DOHH2 (cell line): ENCODE measurements at regions not wholly inside any gene's neighbourhood (a gene's known extent, or its start where the extent isn't known, plus 50 kb on each side); places are given as distances from the start of the nearest gene placed in this dataset.

Experiments used
- H3F3A ChIP-seq: fragments of 200-600 bp; sonication (generic), shearing (Covaris generic); 2 replicates; pipeline ENCODE4 v1.6.0; 2016; ENCODE audit warnings: antibody characterized with exemption, mild to moderate bottlenecking; ENCODE audit not compliant: control insufficient read depth, insufficient read depth
- H3K27ac ChIP-seq: fragments of 200-600 bp; sonication (generic); 2 replicates; pipeline ENCODE4 v1.5.1; 2014; ENCODE audit warnings: low read depth, mild to moderate bottlenecking, low read length, moderate library complexity
- H3K27me3 ChIP-seq: fragments of 200-600 bp; sonication (generic); 2 replicates; pipeline ENCODE4 v1.6.1; 2014; ENCODE audit warnings: mild to moderate bottlenecking, low read length, mixed read lengths; ENCODE audit not compliant: control insufficient read depth
- H3K36me3 ChIP-seq: fragments of 200-600 bp; sonication (generic); 2 replicates; pipeline ENCODE4 v1.6.1; 2014; ENCODE audit warnings: mild to moderate bottlenecking, low read length, moderate library complexity, mixed read lengths; ENCODE audit not compliant: control insufficient read depth
- H3K4me1 ChIP-seq: fragments of 200-600 bp; sonication (generic); 2 replicates; pipeline ENCODE4 v1.6.1; 2014; ENCODE audit warnings: mild to moderate bottlenecking, low read length, mixed read lengths; ENCODE audit not compliant: control insufficient read depth
- H3K4me2 ChIP-seq: fragments of 200-600 bp; sonication (generic); 2 replicates; pipeline ENCODE4 v1.6.0; 2014; ENCODE audit warnings: mild to moderate bottlenecking, low read length, moderate library complexity
- H3K4me3 ChIP-seq: fragments of 200-600 bp; sonication (generic); 2 replicates; pipeline ENCODE4 v1.5.1; 2014; ENCODE audit warnings: mild to moderate bottlenecking, low read length, mixed read lengths
- H3K79me2 ChIP-seq: fragments of 200-600 bp; sonication (generic); 2 replicates; pipeline ENCODE4 v1.6.1; 2014; ENCODE audit warnings: mild to moderate bottlenecking, low read length, mixed read lengths; ENCODE audit not compliant: control insufficient read depth
- H3K9me2 ChIP-seq: fragments of 200-600 bp; sonication (generic); replicated peaks from 2 replicates; pipeline ENCODE4 v1.6.1; 2014; ENCODE audit warnings: mild to moderate bottlenecking, low read length, mixed read lengths; ENCODE audit not compliant: control insufficient read depth
- H3K9me3 ChIP-seq: fragments of 200-600 bp; sonication (generic); 2 replicates; pipeline ENCODE4 v1.6.1; 2014; ENCODE audit warnings: antibody characterized with exemption, low read length, mixed read lengths; ENCODE audit not compliant: control insufficient read depth, insufficient read depth
- H4K20me1 ChIP-seq: fragments of 200-600 bp; sonication (generic); 2 replicates; pipeline ENCODE4 v1.6.0; 2014; ENCODE audit warnings: low read depth, mild to moderate bottlenecking, antibody characterized with exemption, low read length, moderate library complexity; ENCODE audit not compliant: control insufficient read depth, insufficient read depth
- EZH2phosphoT487 ChIP-seq: fragments of 200-600 bp; sonication (generic); IDR thresholded peaks from 2 replicates; pipeline ENCODE4 v1.6.1; 2017; ENCODE audit warnings: borderline replicate concordance, mild to moderate bottlenecking, antibody characterized with exemption, low read length, moderate library complexity, mixed read lengths
- TF ChIP-seq, protein P1 (sequence below): fragments of 200-600 bp; sonication (generic); IDR thresholded peaks from one replicate; pipeline ENCODE4 v1.5.1; 2014; ENCODE audit warnings: antibody characterized with exemption, mild to moderate bottlenecking, low read depth, low read length; ENCODE audit not compliant: poor library complexity, severe bottlenecking

- Histone ChIP-seq H3K27me3 (no peaks in the 10 kb centered on the region; the same call in 1 of the 2 replicates), H3K4me2 (no peak overlapping the region), H3K36me3 (no peaks in the 10 kb centered on the region), H4K20me1 (no peaks in the 10 kb centered on the region; the same call in 1 of the 2 replicates), H3K4me3 (no peak overlapping the region), H3F3A (no peaks in the 10 kb centered on the region), H3K9me2 (no peaks in the 10 kb centered on the region), H3K4me1 (no peaks in the 10 kb centered on the region), H3K79me2 (no peaks in the 10 kb centered on the region), H3K27ac (no peak overlapping the region), H3K9me3 (no peaks in the 10 kb centered on the region)
- TF ChIP-seq, protein P1, sequence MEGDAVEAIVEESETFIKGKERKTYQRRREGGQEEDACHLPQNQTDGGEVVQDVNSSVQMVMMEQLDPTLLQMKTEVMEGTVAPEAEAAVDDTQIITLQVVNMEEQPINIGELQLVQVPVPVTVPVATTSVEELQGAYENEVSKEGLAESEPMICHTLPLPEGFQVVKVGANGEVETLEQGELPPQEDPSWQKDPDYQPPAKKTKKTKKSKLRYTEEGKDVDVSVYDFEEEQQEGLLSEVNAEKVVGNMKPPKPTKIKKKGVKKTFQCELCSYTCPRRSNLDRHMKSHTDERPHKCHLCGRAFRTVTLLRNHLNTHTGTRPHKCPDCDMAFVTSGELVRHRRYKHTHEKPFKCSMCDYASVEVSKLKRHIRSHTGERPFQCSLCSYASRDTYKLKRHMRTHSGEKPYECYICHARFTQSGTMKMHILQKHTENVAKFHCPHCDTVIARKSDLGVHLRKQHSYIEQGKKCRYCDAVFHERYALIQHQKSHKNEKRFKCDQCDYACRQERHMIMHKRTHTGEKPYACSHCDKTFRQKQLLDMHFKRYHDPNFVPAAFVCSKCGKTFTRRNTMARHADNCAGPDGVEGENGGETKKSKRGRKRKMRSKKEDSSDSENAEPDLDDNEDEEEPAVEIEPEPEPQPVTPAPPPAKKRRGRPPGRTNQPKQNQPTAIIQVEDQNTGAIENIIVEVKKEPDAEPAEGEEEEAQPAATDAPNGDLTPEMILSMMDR, result no peak
- no peak for TF ChIP-seq EZH2phosphoT487
Measured at GRCh38 chr15:62748196-62748595, 294.4 kb upstream of the TPM1 start.

GRCh38 chr15:62749036-62749815, 293.3 kb upstream of the TPM1 start:
- no peak overlapping the region for H3K27ac ChIP-seq
- TF ChIP-seq EZH2phosphoT487, result no peak
- TF ChIP-seq, protein P1, result no peak
- H3K9me3 ChIP-seq, result no peaks in the 10 kb centered on the region

GRCh38 chr15:62750471-62750870, 292.1 kb upstream of the TPM1 start:
- H4K20me1 ChIP-seq, result no peaks in the 10 kb centered on the region
- H3K4me1 ChIP-seq, result no peaks in the 10 kb centered on the region
- H3K36me3 ChIP-seq, result no peaks in the 10 kb centered on the region
- H3K27me3 ChIP-seq, result no peaks in the 10 kb centered on the region; the same call in 1 of the 2 replicates
- H3F3A ChIP-seq, result no peaks in the 10 kb centered on the region
- H3K9me2 ChIP-seq, result no peaks in the 10 kb centered on the region
- no peak overlapping the region for H3K27ac ChIP-seq
- TF ChIP-seq EZH2phosphoT487, result no peak
- TF ChIP-seq, protein P1, result no peak
- H3K79me2 ChIP-seq, result no peaks in the 10 kb centered on the region
- H3K4me2 ChIP-seq, result no peak overlapping the region
- H3K4me3 ChIP-seq, result no peak overlapping the region
- H3K9me3 ChIP-seq, result no peaks in the 10 kb centered on the region

More at GRCh38 chr15:62749036-62749815, 293.3 kb upstream of the TPM1 start:
- Histone ChIP-seq H3K4me1 (no peaks in the 10 kb centered on the region), H3K4me3 (no peak overlapping the region), H3F3A (no peaks in the 10 kb centered on the region), H3K36me3 (no peaks in the 10 kb centered on the region), H4K20me1 (no peaks in the 10 kb centered on the region), H3K4me2 (no peak overlapping the region), H3K27me3 (no peaks in the 10 kb centered on the region; the same call in 1 of the 2 replicates), H3K9me2 (no peaks in the 10 kb centered on the region), H3K79me2 (no peaks in the 10 kb centered on the region)
